SJCRH30 (cell line): ENCODE measurements at regions not wholly inside any gene's neighbourhood (a gene's known extent, or its start where the extent isn't known, plus 50 kb on each side); places are given as distances from the start of the nearest gene placed in this dataset.

Experiments used
- DNase-seq, 2 experiments: peaks; one replicate each; pipeline ENCODE4 v3.0.0-alpha.2; 2015 to 2020
- H3K27ac ChIP-seq: fragments of 250-450 bp; sonication (Bioruptor Pico); 2 replicates; pipeline ENCODE4 v1.5.1; 2020; ENCODE audit warnings: mild to moderate bottlenecking, moderate library complexity
- H3K27me3 ChIP-seq: fragments of 250-450 bp; sonication (Bioruptor Pico); 2 replicates; pipeline ENCODE4 v1.5.1; 2020; ENCODE audit warnings: mild to moderate bottlenecking, moderate library complexity
- H3K36me3 ChIP-seq: fragments of 250-450 bp; sonication (Bioruptor Pico); 2 replicates; pipeline ENCODE4 v1.5.1; 2020; ENCODE audit warnings: mild to moderate bottlenecking, moderate library complexity
- H3K4me1 ChIP-seq: fragments of 250-450 bp; sonication (Bioruptor Pico); 2 replicates; pipeline ENCODE4 v1.5.1; 2020; ENCODE audit warnings: mild to moderate bottlenecking, moderate library complexity
- H3K4me3 ChIP-seq: fragments of 250-450 bp; sonication (Bioruptor Pico); 2 replicates; pipeline ENCODE4 v1.5.1; 2020; ENCODE audit warnings: mild to moderate bottlenecking, moderate library complexity
- H3K9me3 ChIP-seq: fragments of 250-450 bp; sonication (Bioruptor Pico); replicated peaks from 2 replicates; pipeline ENCODE4 v1.5.1; 2020; ENCODE audit warnings: mild to moderate bottlenecking, moderate library complexity

GRCh38 chr4:151459375-151459774 is 50.4 kb downstream of the FHIP1A start:
- no peaks in the 10 kb centered on the region for H3K4me1 ChIP-seq
- H3K36me3 ChIP-seq = no peaks in the 10 kb centered on the region
- no peak overlapping the region for H3K4me3 ChIP-seq
- no peaks in the 10 kb centered on the region for H3K9me3 ChIP-seq
- no peak overlapping the region for H3K27ac ChIP-seq
- no peak for DNase-seq
- no peaks in the 10 kb centered on the region for H3K27me3 ChIP-seq

- Histone ChIP-seq H3K9me3 (no peaks in the 10 kb centered on the region), H3K4me1 (no peaks in the 10 kb centered on the region), H3K27me3 (no peaks in the 10 kb centered on the region), H3K4me3 (no peak overlapping the region), H3K36me3 (no peaks in the 10 kb centered on the region), H3K27ac (no peak overlapping the region)
- DNase-seq = no peak
These were observed 51.5 kb downstream of the FHIP1A start for GRCh38 chr4:151460434-151460833.

- Histone ChIP-seq H3K27me3 (no peaks in the 10 kb centered on the region), H3K36me3 (no peaks in the 10 kb centered on the region), H3K9me3 (no peaks in the 10 kb centered on the region), H3K27ac (no peak overlapping the region), H3K4me3 (no peak overlapping the region), H3K4me1 (no peaks in the 10 kb centered on the region)
- DNase-seq = no peak
These were observed 53.6 kb downstream of the FHIP1A start for GRCh38 chr4:151462554-151462953.

- no peaks in the 10 kb centered on the region; the same call in 1 of the 2 replicates for H3K4me1 ChIP-seq
- no peaks in the 10 kb centered on the region for H3K36me3 ChIP-seq
- H3K27me3 ChIP-seq = no peaks in the 10 kb centered on the region
- no peak overlapping the region for H3K4me3 ChIP-seq
- DNase-seq = no peak
- H3K9me3 ChIP-seq = no peaks in the 10 kb centered on the region
- no peak overlapping the region for H3K27ac ChIP-seq
These were observed 60.0 kb downstream of the FHIP1A start for GRCh38 chr4:151468715-151469696.

GRCh38 chr4:151469970-151470369 is 61.0 kb downstream of the FHIP1A start:
- Histone ChIP-seq H3K4me1 (peaks cover under 1% of the 10 kb centered on the region; the same call in 1 of the 2 replicates), H3K27ac (no peak overlapping the region), H3K9me3 (no peaks in the 10 kb centered on the region), H3K4me3 (no peak overlapping the region), H3K36me3 (no peaks in the 10 kb centered on the region), H3K27me3 (no peaks in the 10 kb centered on the region)
- no peak for DNase-seq

GRCh38 chr4:151471728-151472127 is 62.8 kb downstream of the FHIP1A start:
- no peaks in the 10 kb centered on the region for H3K36me3 ChIP-seq
- DNase-seq = no peak
- H3K27me3 ChIP-seq = no peaks in the 10 kb centered on the region
- no peak overlapping the region for H3K4me3 ChIP-seq
- peaks cover 5% of the 10 kb centered on the region; the same call in 1 of the 2 replicates for H3K4me1 ChIP-seq
- no peak overlapping the region for H3K27ac ChIP-seq
- no peaks in the 10 kb centered on the region for H3K9me3 ChIP-seq

- Histone ChIP-seq H3K27me3 (no peaks in the 10 kb centered on the region), H3K36me3 (no peaks in the 10 kb centered on the region), H3K4me3 (no peak overlapping the region), H3K4me1 (peaks cover 5% of the 10 kb centered on the region; the same call in 1 of the 2 replicates), H3K27ac (no peak overlapping the region), H3K9me3 (no peaks in the 10 kb centered on the region)
- DNase-seq = no peak
These were observed 63.3 kb downstream of the FHIP1A start for GRCh38 chr4:151472297-151472696.

GRCh38 chr4:151472711-151473110 is 63.7 kb downstream of the FHIP1A start:
- Histone ChIP-seq H3K9me3 (no peaks in the 10 kb centered on the region), H3K4me1 (peaks cover 5% of the 10 kb centered on the region; the same call in 1 of the 2 replicates), H3K27me3 (no peaks in the 10 kb centered on the region), H3K27ac (no peak overlapping the region), H3K4me3 (no peak overlapping the region), H3K36me3 (no peaks in the 10 kb centered on the region)
- DNase-seq = no peak

GRCh38 chr4:151473521-151474097 is 64.6 kb downstream of the FHIP1A start:
- Histone ChIP-seq H3K4me3 (no peak overlapping the region), H3K27ac (no peak overlapping the region), H3K27me3 (no peaks in the 10 kb centered on the region), H3K9me3 (no peaks in the 10 kb centered on the region), H3K4me1 (peaks cover 5% of the 10 kb centered on the region; the same call in 1 of the 2 replicates), H3K36me3 (no peaks in the 10 kb centered on the region)
- DNase-seq = no peak

GRCh38 chr4:151475035-151475714 is 66.2 kb downstream of the FHIP1A start:
- DNase-seq = peak in 1 of 2 experiments; percentile 5
- no peaks in the 10 kb centered on the region for H3K36me3 ChIP-seq
- no peaks in the 10 kb centered on the region for H3K9me3 ChIP-seq
- H3K27me3 ChIP-seq = no peaks in the 10 kb centered on the region
- H3K4me1 ChIP-seq = peaks cover 5% of the 10 kb centered on the region; the same call in 1 of the 2 replicates
- no peak overlapping the region for H3K4me3 ChIP-seq
- no peak overlapping the region for H3K27ac ChIP-seq

- H3K4me3 ChIP-seq = no peak overlapping the region
- peaks cover 10% of the 10 kb centered on the region for H3K4me1 ChIP-seq
- no peak for DNase-seq
- H3K27me3 ChIP-seq = no peaks in the 10 kb centered on the region
- no peak overlapping the region for H3K27ac ChIP-seq
- H3K9me3 ChIP-seq = no peaks in the 10 kb centered on the region
- H3K36me3 ChIP-seq = no peaks in the 10 kb centered on the region
These were observed 72.8 kb downstream of the FHIP1A start for GRCh38 chr4:151481813-151482212.

GRCh38 chr4:151484396-151485102 is 75.6 kb downstream of the FHIP1A start:
- Histone ChIP-seq H3K36me3 (no peaks in the 10 kb centered on the region), H3K27ac (peak overlapping the region; percentile 62)

GRCh38 chr4:151485541-151486131 is 76.7 kb downstream of the FHIP1A start:
- Histone ChIP-seq H3K4me1 (peaks cover 10% of the 10 kb centered on the region), H3K27ac (no peak overlapping the region; the same call in 1 of the 2 replicates), H3K27me3 (no peaks in the 10 kb centered on the region), H3K36me3 (no peaks in the 10 kb centered on the region), H3K9me3 (no peaks in the 10 kb centered on the region), H3K4me3 (no peak overlapping the region)
- no peak for DNase-seq

More at GRCh38 chr4:151484396-151485102, 75.6 kb downstream of the FHIP1A start:
- Histone ChIP-seq H3K9me3 (no peaks in the 10 kb centered on the region), H3K4me3 (no peak overlapping the region), H3K4me1 (peaks cover 10% of the 10 kb centered on the region), H3K27me3 (no peaks in the 10 kb centered on the region)
- DNase-seq = peak; percentile 56 to 63

- no peaks in the 10 kb centered on the region for H3K9me3 ChIP-seq
- peaks cover 10% of the 10 kb centered on the region for H3K4me1 ChIP-seq
- no peaks in the 10 kb centered on the region for H3K36me3 ChIP-seq
- no peak overlapping the region for H3K27ac ChIP-seq
- no peak overlapping the region for H3K4me3 ChIP-seq
- no peak for DNase-seq
- H3K27me3 ChIP-seq = no peaks in the 10 kb centered on the region
These were observed 77.2 kb downstream of the FHIP1A start for GRCh38 chr4:151486168-151486567.
